ENCODE measurements at regions not wholly inside any gene's neighbourhood (a gene's known extent, or its start where the extent isn't known, plus 50 kb on each side); places are given as distances from the start of the nearest gene placed in this dataset.

DNA sequence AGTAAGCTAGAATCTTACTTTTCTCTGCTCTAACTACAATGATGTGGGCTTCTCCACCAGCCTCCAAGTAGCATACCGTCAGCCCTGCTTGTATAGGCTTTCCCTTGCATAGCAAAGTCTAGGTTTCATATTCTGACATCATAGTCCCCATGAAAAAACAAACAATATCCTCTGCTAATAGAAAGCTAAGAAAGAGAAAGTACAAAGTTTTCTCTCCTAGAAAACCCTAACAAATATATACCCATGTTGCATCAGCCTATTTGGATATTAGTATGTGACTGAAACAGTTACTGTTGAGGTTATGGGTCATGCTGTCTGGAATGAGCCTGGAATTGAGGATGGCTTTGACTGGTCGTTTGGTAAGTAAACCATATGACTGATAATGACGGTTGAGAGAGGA, 1696.0 kb downstream of the MAT2B start:
- TF ChIP-seq, protein P1, sequence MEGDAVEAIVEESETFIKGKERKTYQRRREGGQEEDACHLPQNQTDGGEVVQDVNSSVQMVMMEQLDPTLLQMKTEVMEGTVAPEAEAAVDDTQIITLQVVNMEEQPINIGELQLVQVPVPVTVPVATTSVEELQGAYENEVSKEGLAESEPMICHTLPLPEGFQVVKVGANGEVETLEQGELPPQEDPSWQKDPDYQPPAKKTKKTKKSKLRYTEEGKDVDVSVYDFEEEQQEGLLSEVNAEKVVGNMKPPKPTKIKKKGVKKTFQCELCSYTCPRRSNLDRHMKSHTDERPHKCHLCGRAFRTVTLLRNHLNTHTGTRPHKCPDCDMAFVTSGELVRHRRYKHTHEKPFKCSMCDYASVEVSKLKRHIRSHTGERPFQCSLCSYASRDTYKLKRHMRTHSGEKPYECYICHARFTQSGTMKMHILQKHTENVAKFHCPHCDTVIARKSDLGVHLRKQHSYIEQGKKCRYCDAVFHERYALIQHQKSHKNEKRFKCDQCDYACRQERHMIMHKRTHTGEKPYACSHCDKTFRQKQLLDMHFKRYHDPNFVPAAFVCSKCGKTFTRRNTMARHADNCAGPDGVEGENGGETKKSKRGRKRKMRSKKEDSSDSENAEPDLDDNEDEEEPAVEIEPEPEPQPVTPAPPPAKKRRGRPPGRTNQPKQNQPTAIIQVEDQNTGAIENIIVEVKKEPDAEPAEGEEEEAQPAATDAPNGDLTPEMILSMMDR (IDR thresholded peaks at IDR 0.05), result no peak
- no peak for TF ChIP-seq EZH2 (IDR thresholded peaks at IDR 0.05; ENCODE audit: borderline replicate concordance, insufficient read depth, low read depth, low read length, poor library complexity, severe bottlenecking)
